Stimulated activated effector memory CD8-positive, alpha-beta T cell treated with anti-CD3 and anti-CD28 coated beads, Interleukin-12 subunit alpha, Interleukin-12 subunit beta, amount 100 ng/mL, for 72 hours (primary cell): ENCODE measurements at regions not wholly inside any gene's neighbourhood (a gene's known extent, or its start where the extent isn't known, plus 50 kb on each side); places are given as distances from the start of the nearest gene placed in this dataset.
A peak's percentile ranks its signal among the peaks of the same experiment; 100 is the strongest.
"Not testable (repeated sequence)": the region's sequence is repeated elsewhere in the genome, so short reads cannot be mapped to it uniquely, and the experiment has no call there.

Experiments used
- ATAC-seq: fragments of 150-1000 bp; cut with Tn5 transposase; 2 replicates; pipeline ENCODE4 v1.10.0; 2021
- DNase-seq, 2 donors: peaks; one replicate each; pipeline ENCODE4 v3.0.0; 2021 to 2022; ENCODE audit warnings: low spot score in 2 of 2
- H3K27ac Mint-ChIP-seq: one replicate; pipeline ENCODE4 v1.8.0; 2022; ENCODE audit warnings: mild to moderate bottlenecking, mixed read lengths
- H3K36me3 Mint-ChIP-seq: one replicate; pipeline ENCODE4 v1.8.0; 2022; ENCODE audit warnings: mild to moderate bottlenecking, mixed read lengths
- H3K4me1 Mint-ChIP-seq: one replicate; pipeline ENCODE4 v1.8.0; 2022; ENCODE audit warnings: mixed read lengths
- H3K4me3 Mint-ChIP-seq: one replicate; pipeline ENCODE4 v1.8.0; 2022; ENCODE audit warnings: mild to moderate bottlenecking, mixed read lengths
- H3K9me3 Mint-ChIP-seq: one replicate; pipeline ENCODE4 v1.8.0; 2022; ENCODE audit warnings: mixed read lengths

GRCh38 chr13:83503424-83503823 is 378.9 kb downstream of the SLITRK1 start:
- Mint-ChIP-seq H3K27ac (no peak overlapping the region), H3K9me3 (peaks cover 9% of the 10 kb centered on the region), H3K4me1 (no peaks in the 10 kb centered on the region), H3K36me3 (no peaks in the 10 kb centered on the region), H3K4me3 (no peak overlapping the region)
- DNase-seq (no peak), ATAC-seq (no peak)

- no peak for DNase-seq
- ATAC-seq: no peak
Measured at GRCh38 chr13:83499286-83499685, 383.0 kb downstream of the SLITRK1 start.

GRCh38 chr13:83498481-83499190 is 383.6 kb downstream of the SLITRK1 start:
- no peak overlapping the region for H3K4me3 Mint-ChIP-seq
- peaks cover 14% of the 10 kb centered on the region for H3K9me3 Mint-ChIP-seq
- ATAC-seq (no peak), DNase-seq (no peak)
- no peaks in the 10 kb centered on the region for H3K4me1 Mint-ChIP-seq
- H3K27ac Mint-ChIP-seq: no peak overlapping the region
- H3K36me3 Mint-ChIP-seq: no peaks in the 10 kb centered on the region

More at GRCh38 chr13:83499286-83499685, 383.0 kb downstream of the SLITRK1 start:
- H3K27ac Mint-ChIP-seq: no peak overlapping the region
- H3K4me3 Mint-ChIP-seq: no peak overlapping the region
- no peaks in the 10 kb centered on the region for H3K36me3 Mint-ChIP-seq
- H3K9me3 Mint-ChIP-seq: peaks cover 14% of the 10 kb centered on the region
- no peaks in the 10 kb centered on the region for H3K4me1 Mint-ChIP-seq

- H3K27ac Mint-ChIP-seq: no peak overlapping the region
- DNase-seq (no peak), ATAC-seq (no peak)
- H3K4me3 Mint-ChIP-seq: no peak overlapping the region
- H3K36me3 Mint-ChIP-seq: no peaks in the 10 kb centered on the region
- no peaks in the 10 kb centered on the region for H3K4me1 Mint-ChIP-seq
- peaks cover 11% of the 10 kb centered on the region for H3K9me3 Mint-ChIP-seq
Measured at GRCh38 chr13:83498045-83498444, 384.2 kb downstream of the SLITRK1 start.

GRCh38 chr13:83496501-83496900 is 385.8 kb downstream of the SLITRK1 start:
- ATAC-seq: no peak
- peaks cover 13% of the 10 kb centered on the region for H3K9me3 Mint-ChIP-seq

GRCh38 chr13:83485101-83485500 is 397.2 kb downstream of the SLITRK1 start:
- no peak overlapping the region for H3K27ac Mint-ChIP-seq
- H3K4me1 Mint-ChIP-seq: no peaks in the 10 kb centered on the region
- ATAC-seq: no peak
- H3K9me3 Mint-ChIP-seq: peaks cover 7% of the 10 kb centered on the region
- no peak for DNase-seq
- no peak overlapping the region for H3K4me3 Mint-ChIP-seq
- no peaks in the 10 kb centered on the region for H3K36me3 Mint-ChIP-seq

More at GRCh38 chr13:83496501-83496900, 385.8 kb downstream of the SLITRK1 start:
- no peak for DNase-seq
- Mint-ChIP-seq H3K4me3 (no peak overlapping the region), H3K4me1 (no peaks in the 10 kb centered on the region), H3K27ac (no peak overlapping the region), H3K36me3 (no peaks in the 10 kb centered on the region)

GRCh38 chr13:83471011-83471410 is 411.3 kb downstream of the SLITRK1 start:
- peaks cover 10% of the 10 kb centered on the region for H3K9me3 Mint-ChIP-seq
- ATAC-seq: no peak
- no peaks in the 10 kb centered on the region for H3K36me3 Mint-ChIP-seq
- no peak overlapping the region for H3K27ac Mint-ChIP-seq
- H3K4me3 Mint-ChIP-seq: no peak overlapping the region
- no peaks in the 10 kb centered on the region for H3K4me1 Mint-ChIP-seq
- no peak for DNase-seq

GRCh38 chr13:83470133-83470797 is 412.0 kb downstream of the SLITRK1 start:
- H3K9me3 Mint-ChIP-seq: peaks cover 10% of the 10 kb centered on the region
- no peak for ATAC-seq

GRCh38 chr13:83453723-83454122 is 428.6 kb downstream of the SLITRK1 start:
- DNase-seq: no peak
- peak; percentile 28 for ATAC-seq
- Mint-ChIP-seq H3K4me3 (no peak overlapping the region), H3K27ac (no peak overlapping the region), H3K4me1 (no peaks in the 10 kb centered on the region), H3K9me3 (no peaks in the 10 kb centered on the region), H3K36me3 (no peaks in the 10 kb centered on the region)

More at GRCh38 chr13:83470133-83470797, 412.0 kb downstream of the SLITRK1 start:
- no peak overlapping the region for H3K27ac Mint-ChIP-seq
- no peak for DNase-seq
- H3K4me1 Mint-ChIP-seq: no peaks in the 10 kb centered on the region
- no peak overlapping the region for H3K4me3 Mint-ChIP-seq
- no peaks in the 10 kb centered on the region for H3K36me3 Mint-ChIP-seq

GRCh38 chr13:83453300-83453699 is 429.0 kb downstream of the SLITRK1 start:
- no peaks in the 10 kb centered on the region for H3K4me1 Mint-ChIP-seq
- no peak overlapping the region for H3K27ac Mint-ChIP-seq
- no peaks in the 10 kb centered on the region for H3K9me3 Mint-ChIP-seq
- peak; percentile 26 for ATAC-seq
- no peaks in the 10 kb centered on the region for H3K36me3 Mint-ChIP-seq
- no peak for DNase-seq
- H3K4me3 Mint-ChIP-seq: no peak overlapping the region

GRCh38 chr13:83452292-83452950 is 429.9 kb downstream of the SLITRK1 start:
- ATAC-seq (peak; percentile 44), DNase-seq (no peak)
- Mint-ChIP-seq H3K36me3 (no peaks in the 10 kb centered on the region), H3K9me3 (no peaks in the 10 kb centered on the region), H3K4me3 (no peak overlapping the region), H3K27ac (no peak overlapping the region), H3K4me1 (no peaks in the 10 kb centered on the region)

- Mint-ChIP-seq H3K4me3 (no peak overlapping the region), H3K36me3 (no peaks in the 10 kb centered on the region), H3K4me1 (no peaks in the 10 kb centered on the region), H3K27ac (no peak overlapping the region), H3K9me3 (no peaks in the 10 kb centered on the region)
- ATAC-seq (no peak), DNase-seq (no peak)
Measured at GRCh38 chr13:83450591-83450990, 431.7 kb downstream of the SLITRK1 start.

- no peak overlapping the region for H3K4me3 Mint-ChIP-seq
- H3K27ac Mint-ChIP-seq: no peak overlapping the region
- H3K36me3 Mint-ChIP-seq: no peaks in the 10 kb centered on the region
- H3K9me3 Mint-ChIP-seq: peaks cover 2% of the 10 kb centered on the region
- DNase-seq (no peak), ATAC-seq (no peak)
- no peaks in the 10 kb centered on the region for H3K4me1 Mint-ChIP-seq
Measured at GRCh38 chr13:83449668-83450395, 432.4 kb downstream of the SLITRK1 start.

- H3K27ac Mint-ChIP-seq: no peak overlapping the region
- H3K36me3 Mint-ChIP-seq: no peaks in the 10 kb centered on the region
- H3K4me3 Mint-ChIP-seq: no peak overlapping the region
- no peaks in the 10 kb centered on the region for H3K4me1 Mint-ChIP-seq
- no peak for ATAC-seq
- DNase-seq: no peak
- peaks cover 12% of the 10 kb centered on the region for H3K9me3 Mint-ChIP-seq
Measured at GRCh38 chr13:83440465-83440864, 441.8 kb downstream of the SLITRK1 start.

GRCh38 chr13:83439464-83439863 is 442.8 kb downstream of the SLITRK1 start:
- H3K27ac Mint-ChIP-seq, ATAC-seq, DNase-seq, H3K4me3 Mint-ChIP-seq, H3K36me3 Mint-ChIP-seq, H3K4me1 Mint-ChIP-seq: not testable (repeated sequence)
- H3K9me3 Mint-ChIP-seq: peaks cover 10% of the 10 kb centered on the region
